Cardiac muscle cell (in vitro differentiated cells and primary cell): ENCODE measurements at regions not wholly inside any gene's neighbourhood (a gene's known extent, or its start where the extent isn't known, plus 50 kb on each side); places are given as distances from the start of the nearest gene placed in this dataset.
"Not testable (repeated sequence)": the region's sequence is repeated elsewhere in the genome, so short reads cannot be mapped to it uniquely, and the experiment has no call there.

Experiments
- DNase-seq, 2 donors: peaks; one replicate each; pipeline versions ENCODE4 v3.0.0 to v3.0.0-alpha.2; 2010 to 2017; ENCODE audit warnings: low read depth in 1 of 2, low spot score in 1 of 2
- H3K27ac ChIP-seq: fragments of 200-600 bp; sonication (generic); 2 replicates; pipeline ENCODE4 v1.5.1; 2016
- H3K27me3 ChIP-seq: fragments of 200-600 bp; sonication (generic); 2 replicates; pipeline ENCODE4 v1.6.0; 2016; ENCODE audit warnings: control low read depth
- H3K36me3 ChIP-seq: fragments of 200-600 bp; sonication (generic); 2 replicates; pipeline ENCODE4 v1.5.1; 2016; ENCODE audit warnings: control low read depth
- H3K4me1 ChIP-seq: fragments of 200-600 bp; sonication (generic); 2 replicates; pipeline ENCODE4 v1.8.1; 2017; ENCODE audit warnings: low read depth, mild to moderate bottlenecking, mixed run types
- H3K4me3 ChIP-seq: fragments of 200-600 bp; sonication (generic); 2 replicates; pipeline ENCODE4 v1.5.1; 2016; ENCODE audit warnings: mild to moderate bottlenecking
- H3K9me3 ChIP-seq: fragments of 200-600 bp; sonication (generic); 2 replicates; pipeline ENCODE4 v1.5.1; 2017; ENCODE audit warnings: low read depth, mild to moderate bottlenecking, control low read depth
- CTCF ChIP-seq: IDR thresholded peaks from 2 replicates; pipeline ENCODE4 v1.5.1; 2012; ENCODE audit warnings: low read depth, mild to moderate bottlenecking, low read length

- Histone ChIP-seq H3K27me3 (no peaks in the 10 kb centered on the region), H3K27ac (no peak overlapping the region), H3K4me3 (no peak overlapping the region), H3K4me1 (no peaks in the 10 kb centered on the region), H3K36me3 (no peaks in the 10 kb centered on the region), H3K9me3 (no peaks in the 10 kb centered on the region)
- DNase-seq, result no peak
- no peak for TF ChIP-seq CTCF
These were observed 117.9 kb upstream of the NETO1 start for GRCh38 chr18:72985686-72986085.

GRCh38 chr18:72984290-72984689, 116.5 kb upstream of the NETO1 start:
- H3K9me3 ChIP-seq, result no peaks in the 10 kb centered on the region
- no peaks in the 10 kb centered on the region for H3K4me1 ChIP-seq
- H3K27me3 ChIP-seq, result no peaks in the 10 kb centered on the region
- no peaks in the 10 kb centered on the region for H3K36me3 ChIP-seq
- DNase-seq, result no peak
- no peak overlapping the region for H3K4me3 ChIP-seq
- no peak overlapping the region for H3K27ac ChIP-seq
- TF ChIP-seq CTCF, result no peak

DNA sequence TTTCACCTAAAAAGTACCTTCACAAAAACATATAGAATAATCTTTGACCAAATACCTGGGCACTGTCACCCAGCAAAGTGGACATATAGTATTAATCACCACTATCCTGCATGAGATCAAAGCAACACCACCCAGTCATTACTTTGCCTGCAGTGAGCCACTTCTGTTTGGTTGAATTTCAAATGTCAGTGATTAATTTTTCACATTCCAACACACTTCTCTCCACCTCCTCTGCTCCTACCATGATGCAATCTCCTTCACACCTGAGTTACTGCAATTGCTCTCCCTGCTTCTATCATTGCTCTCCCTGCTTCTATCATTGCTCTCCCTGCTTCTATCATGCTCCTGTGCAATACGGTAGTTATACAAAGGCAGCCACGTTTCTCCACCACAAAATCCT, 106.1 kb upstream of the NETO1 start:
- Histone ChIP-seq H3K27ac (no peak overlapping the region), H3K27me3 (no peaks in the 10 kb centered on the region), H3K36me3 (no peaks in the 10 kb centered on the region), H3K4me3 (no peak overlapping the region), H3K4me1 (no peaks in the 10 kb centered on the region), H3K9me3 (no peaks in the 10 kb centered on the region)
- no peak for DNase-seq
- no peak for TF ChIP-seq CTCF

DNA sequence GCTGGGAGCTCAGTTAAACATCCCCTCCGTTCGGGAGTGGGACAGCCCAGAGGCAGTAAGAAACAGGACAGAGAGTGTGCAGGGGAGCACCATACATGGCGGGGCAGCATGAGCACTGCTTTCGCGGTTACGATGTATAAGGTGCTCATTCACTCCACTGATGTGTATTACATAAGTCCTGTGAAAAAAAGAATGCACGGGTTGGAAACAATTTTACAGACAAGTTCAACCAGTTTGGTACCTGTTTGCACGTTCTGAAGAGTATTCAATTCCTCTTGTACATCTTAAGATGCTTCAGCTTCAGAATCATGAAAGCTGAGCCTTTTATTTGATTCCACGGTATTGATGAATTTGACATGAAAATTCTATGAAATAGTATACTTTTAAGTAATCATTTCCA, 97.8 kb upstream of the NETO1 start:
- Histone ChIP-seq H3K4me3 (no peak overlapping the region), H3K36me3 (no peaks in the 10 kb centered on the region), H3K9me3 (no peaks in the 10 kb centered on the region), H3K27ac (no peak overlapping the region), H3K4me1 (peaks cover 3% of the 10 kb centered on the region), H3K27me3 (no peaks in the 10 kb centered on the region)
- no peak for DNase-seq
- no peak for TF ChIP-seq CTCF

DNA sequence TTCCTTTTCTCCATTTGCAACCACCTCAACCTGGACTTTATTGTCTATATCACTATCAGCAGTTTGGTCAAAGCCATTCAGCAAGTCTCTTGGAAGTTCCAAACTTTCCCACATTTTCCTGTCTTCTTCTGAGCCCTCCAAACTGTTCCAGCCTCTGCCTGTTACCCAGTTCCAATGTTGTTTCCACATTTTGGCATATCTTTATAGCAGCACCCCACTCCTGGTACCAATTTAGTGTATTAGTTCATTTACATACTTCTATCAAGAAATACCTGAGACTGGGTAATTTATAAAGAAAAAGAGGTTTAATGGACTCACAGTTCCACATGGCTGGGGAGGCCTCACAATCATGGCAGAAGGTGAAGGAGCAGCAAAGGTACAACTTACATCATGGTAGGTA, 90.4 kb upstream of the NETO1 start:
- not testable (repeated sequence) for H3K27me3 ChIP-seq, DNase-seq, H3K9me3 ChIP-seq

DNA sequence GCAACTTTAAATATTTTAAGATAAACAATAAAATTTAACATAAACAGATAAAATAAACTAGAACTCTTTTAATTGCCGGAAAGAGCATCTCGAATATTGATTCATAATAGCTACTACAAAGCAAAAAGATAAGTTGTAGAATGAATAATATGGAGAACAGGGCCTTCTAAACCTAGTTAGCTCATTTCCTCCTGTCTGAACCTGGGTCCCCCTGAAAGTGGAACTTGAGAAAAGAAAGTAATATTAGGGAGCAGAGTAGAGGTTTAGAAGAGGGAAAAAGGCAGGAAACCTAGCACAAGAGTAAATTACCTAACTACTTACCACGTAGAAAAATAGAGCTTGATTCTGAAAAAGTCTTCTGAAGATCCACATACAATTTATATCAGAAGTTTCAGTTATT, 80.7 kb upstream of the NETO1 start:
- Histone ChIP-seq H3K9me3 (no peaks in the 10 kb centered on the region), H3K36me3 (no peaks in the 10 kb centered on the region), H3K27me3 (no peaks in the 10 kb centered on the region), H3K4me3 (no peak overlapping the region), H3K4me1 (no peaks in the 10 kb centered on the region), H3K27ac (no peak overlapping the region)
- TF ChIP-seq CTCF, result no peak
- DNase-seq, result no peak

More for the DNA sequence above, 90.4 kb upstream of the NETO1 start:
- H3K36me3 ChIP-seq, H3K27ac ChIP-seq, H3K4me3 ChIP-seq, H3K4me1 ChIP-seq: not testable (repeated sequence)
